Epithelial cell of proximal tubule (primary cell): ENCODE measurements at regions not wholly inside any gene's neighbourhood (a gene's known extent, or its start where the extent isn't known, plus 50 kb on each side); places are given as distances from the start of the nearest gene placed in this dataset.

Source experiments
- DNase-seq: peaks from one replicate; pipeline ENCODE4 v3.0.0-alpha.2; 2011; ENCODE audit warnings: low read depth
- H3K4me3 ChIP-seq: 2 replicates; pipeline ENCODE4 v1.5.1; 2011; ENCODE audit warnings: low read depth, mild to moderate bottlenecking, low read length
- TF ChIP-seq, protein P1 (sequence below): conservative IDR thresholded peaks from 2 replicates; pipeline ENCODE4 v1.5.1; 2012; ENCODE audit warnings: low read depth, mild to moderate bottlenecking, low read length

DNA sequence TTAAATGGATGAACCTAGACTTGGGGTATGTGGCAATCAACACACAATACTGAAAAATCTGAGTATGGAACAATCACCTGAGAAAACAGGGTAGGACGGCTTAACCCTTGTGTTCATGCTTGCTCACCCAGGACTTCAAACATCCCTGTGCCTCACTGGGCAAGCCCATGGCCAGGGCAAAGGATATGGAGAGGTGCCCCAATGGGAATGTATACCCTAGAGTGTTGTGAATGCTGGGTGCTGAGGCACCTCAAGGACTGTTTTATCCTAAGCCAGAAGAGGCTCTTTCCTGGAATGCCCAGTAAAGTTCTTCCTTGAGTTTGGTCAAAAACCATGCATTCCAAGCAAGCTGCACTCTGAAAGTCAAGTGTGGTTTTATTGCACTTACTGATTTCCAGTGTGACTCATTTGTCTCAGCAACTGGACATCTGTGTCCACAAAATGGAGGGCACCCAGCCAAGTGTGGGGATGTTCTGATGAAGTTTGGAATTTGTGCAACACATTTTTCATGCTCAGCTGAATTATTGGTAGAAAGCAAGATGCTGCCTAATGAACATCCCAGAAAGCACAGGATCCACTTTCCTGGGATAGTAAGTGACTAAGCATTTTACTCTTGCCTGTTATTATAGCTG, 531.3 kb downstream of the RFC3 start:
- TF ChIP-seq, protein P1, sequence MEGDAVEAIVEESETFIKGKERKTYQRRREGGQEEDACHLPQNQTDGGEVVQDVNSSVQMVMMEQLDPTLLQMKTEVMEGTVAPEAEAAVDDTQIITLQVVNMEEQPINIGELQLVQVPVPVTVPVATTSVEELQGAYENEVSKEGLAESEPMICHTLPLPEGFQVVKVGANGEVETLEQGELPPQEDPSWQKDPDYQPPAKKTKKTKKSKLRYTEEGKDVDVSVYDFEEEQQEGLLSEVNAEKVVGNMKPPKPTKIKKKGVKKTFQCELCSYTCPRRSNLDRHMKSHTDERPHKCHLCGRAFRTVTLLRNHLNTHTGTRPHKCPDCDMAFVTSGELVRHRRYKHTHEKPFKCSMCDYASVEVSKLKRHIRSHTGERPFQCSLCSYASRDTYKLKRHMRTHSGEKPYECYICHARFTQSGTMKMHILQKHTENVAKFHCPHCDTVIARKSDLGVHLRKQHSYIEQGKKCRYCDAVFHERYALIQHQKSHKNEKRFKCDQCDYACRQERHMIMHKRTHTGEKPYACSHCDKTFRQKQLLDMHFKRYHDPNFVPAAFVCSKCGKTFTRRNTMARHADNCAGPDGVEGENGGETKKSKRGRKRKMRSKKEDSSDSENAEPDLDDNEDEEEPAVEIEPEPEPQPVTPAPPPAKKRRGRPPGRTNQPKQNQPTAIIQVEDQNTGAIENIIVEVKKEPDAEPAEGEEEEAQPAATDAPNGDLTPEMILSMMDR: no peak
- DNase-seq: peak; percentile 90
- no peak overlapping the region for H3K4me3 ChIP-seq

DNA sequence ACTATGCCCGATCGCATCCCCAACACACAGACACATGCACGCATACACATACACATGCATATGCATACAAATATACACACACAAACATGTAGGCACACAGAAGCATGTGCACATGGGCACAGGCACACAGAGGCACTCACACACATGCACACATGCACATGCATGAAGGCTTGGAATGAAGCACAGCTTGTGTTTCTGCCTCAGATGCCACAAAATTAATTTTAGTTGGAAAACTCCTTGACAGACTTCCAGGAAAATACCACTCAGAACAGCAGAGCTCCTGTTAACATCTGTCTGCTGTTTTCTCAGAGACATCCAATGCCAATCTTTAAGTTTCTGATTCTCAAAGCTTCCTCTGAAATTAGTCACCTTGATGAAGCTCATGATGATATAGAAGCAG, 532.7 kb downstream of the RFC3 start:
- DNase-seq: no peak
- no peak overlapping the region for H3K4me3 ChIP-seq
- TF ChIP-seq, protein P1: no peak

DNA sequence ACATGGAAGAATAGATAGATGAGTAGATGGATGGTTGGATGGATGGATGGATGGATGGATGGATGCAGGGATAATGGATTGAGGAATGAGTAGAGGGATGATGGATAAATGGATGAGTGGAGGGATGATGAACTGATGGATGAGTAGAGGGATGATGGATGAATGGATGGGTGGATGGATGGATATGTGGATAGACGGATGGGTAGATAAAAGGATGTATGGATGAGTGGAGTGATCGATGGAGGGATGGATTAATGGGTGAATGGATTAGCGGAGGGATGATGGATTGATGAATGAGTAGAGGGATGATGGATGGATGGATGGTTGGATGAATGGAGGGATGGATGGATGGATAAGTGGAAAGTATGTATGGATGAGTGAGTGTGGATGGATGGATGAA, 533.2 kb downstream of the RFC3 start:
- DNase-seq: no peak
- no peak overlapping the region for H3K4me3 ChIP-seq
- TF ChIP-seq, protein P1: no peak

DNA sequence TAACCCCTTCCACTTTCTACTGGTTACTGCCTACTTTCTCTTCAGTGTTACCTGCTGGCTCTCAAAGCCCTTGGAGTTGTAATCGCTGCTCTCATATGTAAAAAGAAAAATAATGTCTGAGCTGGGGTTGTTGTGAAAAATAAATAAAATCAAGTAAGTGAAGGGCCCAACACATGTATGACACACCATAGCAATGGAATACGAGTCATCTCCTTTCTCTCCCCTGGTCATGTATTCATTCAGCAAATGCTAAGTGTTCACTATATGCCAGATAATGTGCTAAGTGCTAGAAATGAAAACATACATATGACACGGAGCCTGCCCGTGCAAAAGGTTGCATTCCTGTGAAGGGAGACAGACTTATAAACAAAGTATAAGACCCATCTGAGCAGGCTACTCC, 535.0 kb downstream of the RFC3 start:
- TF ChIP-seq, protein P1: no peak
- no peak for DNase-seq
- no peak overlapping the region for H3K4me3 ChIP-seq

DNA sequence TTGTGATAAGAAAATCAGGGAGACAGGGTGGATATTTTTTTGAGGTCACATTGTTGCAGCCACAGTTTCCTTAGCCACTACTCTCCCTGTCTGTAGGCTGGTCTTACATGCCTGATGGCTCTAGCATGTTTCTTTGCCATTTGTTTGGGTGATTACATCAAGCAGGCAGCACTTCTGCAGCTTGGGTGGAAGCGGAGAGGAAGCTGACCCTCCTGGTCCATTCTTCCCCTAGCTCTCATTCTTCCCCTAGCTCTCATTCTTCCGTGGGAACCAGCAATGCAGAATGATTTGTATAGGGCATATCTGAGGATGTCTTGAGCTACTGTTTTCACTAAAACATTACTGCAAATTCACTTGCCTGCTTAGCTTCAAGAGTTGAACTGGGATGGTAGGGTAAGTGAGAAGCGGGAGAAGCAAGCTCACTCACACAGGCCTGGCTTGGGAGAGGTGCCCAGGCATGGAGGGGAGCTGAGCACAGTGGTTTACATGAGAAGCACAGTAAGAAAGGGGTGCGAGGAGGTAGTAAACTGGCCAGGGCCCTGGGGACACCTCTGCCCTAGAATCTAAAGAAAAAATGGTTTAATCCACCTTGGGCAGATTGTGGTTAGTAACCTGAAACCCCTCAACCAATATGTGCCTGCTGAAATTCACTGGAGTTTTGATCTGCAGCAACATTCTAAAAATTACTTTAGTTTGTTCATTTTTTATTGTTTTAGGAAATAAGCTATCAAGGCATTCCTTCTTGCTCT, 538.9 kb downstream of the RFC3 start:
- TF ChIP-seq, protein P1: no peak
- no peak overlapping the region for H3K4me3 ChIP-seq
- DNase-seq: no peak

DNA sequence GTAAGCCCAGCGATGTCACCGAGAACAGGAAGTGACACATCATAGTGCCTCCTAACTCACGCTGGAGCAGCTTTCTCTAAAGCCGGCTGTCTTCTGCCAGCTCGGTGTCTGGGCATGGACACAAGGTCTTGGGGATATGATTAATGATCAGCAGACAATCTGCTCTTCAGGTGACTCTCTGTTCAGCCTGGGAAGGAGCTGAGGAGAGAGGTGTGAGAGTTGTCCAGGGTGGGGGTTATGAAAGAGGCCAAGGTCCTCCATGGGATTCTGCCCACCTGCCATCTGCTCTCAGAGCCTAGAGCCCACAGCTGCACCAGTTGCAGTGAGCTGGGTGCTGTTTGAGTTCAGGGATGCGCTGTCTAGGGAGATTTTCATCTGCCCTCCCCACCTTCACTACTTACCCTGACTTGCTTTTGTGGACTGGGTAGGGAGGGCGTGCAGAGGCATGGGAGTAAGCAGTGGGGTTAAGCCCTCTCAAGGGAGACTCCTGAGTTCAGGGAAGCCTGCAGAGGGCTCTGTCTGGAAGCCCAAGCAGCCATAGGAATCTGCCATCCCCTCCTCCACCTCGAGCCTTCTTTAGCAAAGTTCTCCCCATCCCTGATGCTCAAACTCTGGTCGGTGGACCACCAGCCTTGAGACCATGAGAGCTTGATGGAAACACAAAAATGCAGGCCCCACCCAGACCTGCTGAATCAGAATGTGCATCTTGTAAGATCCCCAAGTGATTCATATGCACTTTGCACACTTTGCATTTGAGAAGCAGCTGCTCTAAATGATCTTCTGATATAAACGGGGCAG, 539.7 kb downstream of the RFC3 start:
- peak; percentile 27 for DNase-seq
- TF ChIP-seq, protein P1: no peak
- no peak overlapping the region for H3K4me3 ChIP-seq
